HCT116 (cell line): ENCODE measurements at regions not wholly inside any gene's neighbourhood (a gene's known extent, or its start where the extent isn't known, plus 50 kb on each side); places are given as distances from the start of the nearest gene placed in this dataset.

Experiments
- ATAC-seq: fragments of 200-7000 bp; cut with Tn5 transposase; 2 replicates; pipeline ENCODE4 v1.9.1; 2020; ENCODE audit warnings: mild to moderate bottlenecking, moderate library complexity
- BruUV-seq: library from RNA; stranded (reverse); fragments of 400-500 nt; replicated peaks from 2 replicates; lab custom pipeline; 2021; lab: Mats Ljungman, UMichigan
- CTCF ChIA-PET: fragments of 300-600 bp; sonication (Branson Sonifier 250); formaldehyde crosslinking; loops from one replicate; lab custom pipeline; 2021; ENCODE audit warnings: antibody characterized with exemption; lab: Charles Lee
- POLR2A ChIA-PET: fragments of 300-600, 350-600 bp; sonication (Branson Sonifier 250); formaldehyde crosslinking; loops from one replicate; lab custom pipeline; 2021; ENCODE audit warnings: antibody characterized with exemption; lab: Charles Lee
- RAD21 ChIA-PET, 2 experiments: fragments of 300-600 bp; sonication (Branson Sonifier 250); formaldehyde crosslinking; loops; one replicate each; lab custom pipeline; 2023; ENCODE audit warnings: low total read pairs in 2 of 2; ENCODE audit not compliant: uncharacterized antibody in 2 of 2, unreplicated experiment in 2 of 2, low non-redundant PET in 1 of 2; lab: Charles Lee
- DNase-seq: peaks from one replicate; pipeline ENCODE4 v3.0.0-alpha.2; 2010; ENCODE audit warnings: low read depth, low spot score
- H2AFZ ChIP-seq: fragments of 200-600 bp; shearing (Covaris generic), sonication (generic); 2 replicates; pipeline ENCODE4 v1.6.1; 2017; ENCODE audit warnings: low read depth, mixed run types, mixed read lengths, antibody characterized with exemption, low read length; ENCODE audit not compliant: poor library complexity, severe bottlenecking
- H3K27ac ChIP-seq: 2 replicates; pipeline ENCODE4 v1.5.1; 2012; ENCODE audit warnings: low read depth, low read length
- H3K27me3 ChIP-seq: fragments of 200-600 bp; sonication (generic); 2 replicates; pipeline ENCODE4 v1.6.1; 2016; ENCODE audit warnings: mixed run types, low read length, mixed read lengths; ENCODE audit not compliant: insufficient read depth
- H3K36me3 ChIP-seq, 2 experiments: fragments of 200-500 bp in 1 of 2; fragments of 200-600 bp in 1 of 2; sonication (Bioruptor generic) in 1 of 2; sonication (generic) in 1 of 2; 2 replicates each; pipeline versions ENCODE4 v1.5.1 to v1.6.1; 2014 to 2016; ENCODE audit warnings: low read length in 2 of 2, inconsistent platforms in 1 of 2, mixed read lengths in 1 of 2, mixed run types in 1 of 2; ENCODE audit not compliant: insufficient read depth in 2 of 2, control insufficient read depth in 1 of 2
- H3K4me1 ChIP-seq, 2 experiments: fragments of 200-600 bp in 1 of 2; sonication (generic) in 1 of 2; 2 replicates each; pipeline versions ENCODE4 v1.5.1 to v1.6.1; 2012 to 2017; ENCODE audit warnings: low read length in 2 of 2, inconsistent platforms in 1 of 2, mild to moderate bottlenecking in 1 of 2, mixed read lengths in 1 of 2, mixed run types in 1 of 2, moderate library complexity in 1 of 2; ENCODE audit not compliant: insufficient read depth in 2 of 2, control insufficient read depth in 1 of 2
- H3K4me2 ChIP-seq: fragments of 200-600 bp; sonication (generic); 2 replicates; pipeline ENCODE4 v1.6.1; 2017; ENCODE audit warnings: mixed run types, low read length, mixed read lengths
- H3K4me3 ChIP-seq, 2 experiments: fragments of 200-600 bp in 1 of 2; sonication (generic) in 1 of 2; replicated peaks in 1 of 2; 2 replicates each; pipeline ENCODE4 v1.5.1; 2011 to 2016; ENCODE audit warnings: low read length in 2 of 2, control low read depth in 1 of 2, low read depth in 1 of 2, mild to moderate bottlenecking in 1 of 2, mixed read lengths in 1 of 2, mixed run types in 1 of 2
- H3K79me2 ChIP-seq: fragments of 200-600 bp; sonication (generic); 2 replicates; pipeline ENCODE4 v1.6.1; 2017; ENCODE audit warnings: mild to moderate bottlenecking, mixed run types, low read length, moderate library complexity, mixed read lengths; ENCODE audit not compliant: insufficient read depth
- H3K9ac ChIP-seq: fragments of 200-600 bp; sonication (generic); 2 replicates; pipeline ENCODE4 v1.6.1; 2016; ENCODE audit warnings: low read length, mixed read lengths
- H3K9me2 ChIP-seq: fragments of 200-600 bp; sonication (generic), shearing (Covaris generic); 2 replicates; pipeline ENCODE4 v1.6.1; 2017; ENCODE audit warnings: mixed run types, mild to moderate bottlenecking, moderate library complexity; ENCODE audit not compliant: insufficient read depth
- H3K9me3 ChIP-seq, 2 experiments: fragments of 200-500 bp in 1 of 2; fragments of 200-600 bp in 1 of 2; sonication (Bioruptor generic) in 1 of 2; sonication (generic) in 1 of 2; 2 replicates each; pipeline ENCODE4 v1.6.1; 2014 to 2017; ENCODE audit warnings: low read length in 2 of 2, mixed read lengths in 2 of 2, inconsistent platforms in 1 of 2, low read depth in 1 of 2, mild to moderate bottlenecking in 1 of 2, mixed run types in 1 of 2, moderate library complexity in 1 of 2; ENCODE audit not compliant: control insufficient read depth in 1 of 2, insufficient read depth in 1 of 2
- H4K20me1 ChIP-seq: fragments of 200-600 bp; sonication (generic), shearing (Covaris generic); 2 replicates; pipeline ENCODE4 v1.6.1; 2017; ENCODE audit warnings: mixed run types, mild to moderate bottlenecking, moderate library complexity; ENCODE audit not compliant: insufficient read depth
- ATF3 ChIP-seq: IDR thresholded peaks from 2 replicates; pipeline ENCODE4 v1.6.1; 2012
- CBX3 ChIP-seq: IDR thresholded peaks from 2 replicates; pipeline ENCODE4 v1.6.1; 2012; ENCODE audit warnings: low read depth
- CEBPB ChIP-seq: IDR thresholded peaks from 2 replicates; pipeline ENCODE4 v1.6.1; 2012; ENCODE audit warnings: low read depth
- CTCF ChIP-seq, 3 experiments: fragments of 200-600 bp in 1 of 3; sonication (generic) in 1 of 3; IDR thresholded peaks in 2 of 3; conservative IDR thresholded peaks in 1 of 3; 2 replicates each; pipeline ENCODE4 v1.5.1; 2012 to 2017; ENCODE audit warnings: low read depth in 2 of 3, low read length in 2 of 3, antibody characterized with exemption in 1 of 3, borderline replicate concordance in 1 of 3, control low read depth in 1 of 3, mild to moderate bottlenecking in 1 of 3, mixed read lengths in 1 of 3, mixed run types in 1 of 3, moderate library complexity in 1 of 3; ENCODE audit not compliant: insufficient read depth in 1 of 3
- EGR1 ChIP-seq: IDR thresholded peaks from 2 replicates; pipeline ENCODE4 v1.6.1; 2012; ENCODE audit warnings: low read depth
- ELF1 ChIP-seq: IDR thresholded peaks from 2 replicates; pipeline ENCODE4 v1.6.1; 2012; ENCODE audit warnings: low read depth, borderline replicate concordance
- EZH2phosphoT487 ChIP-seq: fragments of 200-600 bp; IDR thresholded peaks from 2 replicates; pipeline ENCODE4 v1.6.1; 2018; ENCODE audit warnings: antibody characterized with exemption, borderline replicate concordance
- FOSL1 ChIP-seq: IDR thresholded peaks from 2 replicates; pipeline ENCODE4 v1.6.1; 2012; ENCODE audit warnings: low read depth
- JUND ChIP-seq: IDR thresholded peaks from 2 replicates; pipeline ENCODE4 v1.6.1; 2012
- POLR2AphosphoS5 ChIP-seq: IDR thresholded peaks from 2 replicates; pipeline ENCODE4 v1.6.1; 2011; ENCODE audit warnings: mild to moderate bottlenecking, low read depth, low read length, moderate library complexity
- RAD21 ChIP-seq: IDR thresholded peaks from 2 replicates; pipeline ENCODE4 v1.6.1; 2012; ENCODE audit warnings: low read depth, mild to moderate bottlenecking
- SIN3A ChIP-seq: IDR thresholded peaks from 2 replicates; pipeline ENCODE4 v1.6.1; 2012; ENCODE audit warnings: low read depth
- SP1 ChIP-seq: IDR thresholded peaks from 2 replicates; pipeline ENCODE4 v1.6.1; 2012; ENCODE audit warnings: low read depth
- SRF ChIP-seq: IDR thresholded peaks from 2 replicates; pipeline ENCODE4 v1.6.1; 2012; ENCODE audit warnings: low read depth
- intact Hi-C: fragments of 100-400 bp; cut with micrococcal nuclease; formaldehyde crosslinking; loops from 2 replicates; pipeline ENCODE4 v1.10.0; 2022

GRCh38 chr7:19442016-19442785 lies 266.6 kb downstream of the POLR1F start:
- H3K4me2 ChIP-seq: no peak overlapping the region
- H3K9ac ChIP-seq: no peak overlapping the region
- no peaks in the 10 kb centered on the region for H4K20me1 ChIP-seq
- no peaks in the 10 kb centered on the region for H3K4me1 ChIP-seq
- no peak overlapping the region for H2AFZ ChIP-seq
- POLR2A ChIA-PET: no interaction called here
- intact Hi-C loops: loop anchor here (1.0 to 10.0 kb wide), 5 partner anchors 223 to 1090 kb away; no protein-coding TSS in a partner anchor
- H3K27me3 ChIP-seq: no peaks in the 10 kb centered on the region
- no peaks in the 10 kb centered on the region for H3K79me2 ChIP-seq
- H3K27ac ChIP-seq: no peak overlapping the region
- ATAC-seq (peak; percentile 99), DNase-seq (peak; percentile 50)
- CTCF ChIA-PET: interaction anchor here (2.4 kb wide), 1 partner anchor 320 kb away, joined by 14 read pairs; no protein-coding TSS in a partner anchor
- no peak for TF ChIP-seq POLR2AphosphoS5
- no peak for TF ChIP-seq SP1
- no peak for TF ChIP-seq SIN3A
- TF ChIP-seq EGR1: no peak
- no peak for TF ChIP-seq JUND
- no peak for TF ChIP-seq EZH2phosphoT487
- TF ChIP-seq FOSL1: no peak
- peak; percentile 52 to 63 (median 58); a peak in 5 of 6 replicates for TF ChIP-seq CTCF (IDR thresholded peaks at IDR 0.05 in 2 of 3, conservative IDR thresholded peaks at IDR 0.05 in 1 of 3; ENCODE audit: borderline replicate concordance in 1 of 3, insufficient read depth in 1 of 3, low read depth in 2 of 3, low read length in 2 of 3)
- TF ChIP-seq CBX3: no peak
- TF ChIP-seq RAD21: peak; percentile 79
- no peak for TF ChIP-seq CEBPB
- no peak for TF ChIP-seq ATF3
- no peak for TF ChIP-seq ELF1
- no peak for TF ChIP-seq SRF
- no peak overlapping the region for H3K4me3 ChIP-seq
- H3K36me3 ChIP-seq: no peaks in the 10 kb centered on the region
- no TSS peak for BruUV-seq
- no peaks in the 10 kb centered on the region for H3K9me2 ChIP-seq
- H3K9me3 ChIP-seq: no peaks in the 10 kb centered on the region
- RAD21 ChIA-PET: interaction anchor here in 1 of 2 experiments (0.8 kb wide), 1 partner anchor 320 kb away, joined by 5 read pairs; no protein-coding TSS in a partner anchor
